Ishikawa (cell line): ENCODE measurements at regions not wholly inside any gene's neighbourhood (a gene's known extent, or its start where the extent isn't known, plus 50 kb on each side); places are given as distances from the start of the nearest gene placed in this dataset.

Experiments used
- TEAD4 ChIP-seq: IDR thresholded peaks from 2 replicates; pipeline ENCODE4 v1.6.1; 2012
- YY1 ChIP-seq: IDR thresholded peaks from 2 replicates; pipeline ENCODE4 v1.6.1; 2012; ENCODE audit warnings: low read depth
- TF ChIP-seq, protein P1 (sequence below): IDR thresholded peaks from 2 replicates; pipeline ENCODE4 v1.6.1; 2012; ENCODE audit warnings: low read depth, mild to moderate bottlenecking

DNA sequence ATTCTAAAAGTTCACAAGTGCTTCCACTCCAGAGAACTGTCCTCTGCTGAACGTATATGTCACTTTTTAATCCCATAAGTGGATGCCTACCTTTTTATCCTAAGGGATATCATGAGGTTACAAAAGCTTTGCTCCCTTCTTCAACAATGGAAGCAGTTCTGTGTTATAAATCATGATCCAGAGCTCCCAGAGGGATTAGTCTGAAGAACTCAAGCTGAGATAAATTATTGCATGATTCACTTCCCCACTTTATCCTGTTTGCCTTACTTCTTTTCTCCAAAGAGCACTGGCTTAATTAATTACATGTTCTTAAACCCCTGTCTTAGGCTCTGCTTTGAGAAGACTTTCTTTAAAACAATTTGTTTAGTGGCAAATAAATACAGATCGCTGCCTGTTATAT is 246.7 kb downstream of the PCDH17 start:
- TF ChIP-seq YY1 (no peak), TEAD4 (no peak)
- TF ChIP-seq, protein P1, sequence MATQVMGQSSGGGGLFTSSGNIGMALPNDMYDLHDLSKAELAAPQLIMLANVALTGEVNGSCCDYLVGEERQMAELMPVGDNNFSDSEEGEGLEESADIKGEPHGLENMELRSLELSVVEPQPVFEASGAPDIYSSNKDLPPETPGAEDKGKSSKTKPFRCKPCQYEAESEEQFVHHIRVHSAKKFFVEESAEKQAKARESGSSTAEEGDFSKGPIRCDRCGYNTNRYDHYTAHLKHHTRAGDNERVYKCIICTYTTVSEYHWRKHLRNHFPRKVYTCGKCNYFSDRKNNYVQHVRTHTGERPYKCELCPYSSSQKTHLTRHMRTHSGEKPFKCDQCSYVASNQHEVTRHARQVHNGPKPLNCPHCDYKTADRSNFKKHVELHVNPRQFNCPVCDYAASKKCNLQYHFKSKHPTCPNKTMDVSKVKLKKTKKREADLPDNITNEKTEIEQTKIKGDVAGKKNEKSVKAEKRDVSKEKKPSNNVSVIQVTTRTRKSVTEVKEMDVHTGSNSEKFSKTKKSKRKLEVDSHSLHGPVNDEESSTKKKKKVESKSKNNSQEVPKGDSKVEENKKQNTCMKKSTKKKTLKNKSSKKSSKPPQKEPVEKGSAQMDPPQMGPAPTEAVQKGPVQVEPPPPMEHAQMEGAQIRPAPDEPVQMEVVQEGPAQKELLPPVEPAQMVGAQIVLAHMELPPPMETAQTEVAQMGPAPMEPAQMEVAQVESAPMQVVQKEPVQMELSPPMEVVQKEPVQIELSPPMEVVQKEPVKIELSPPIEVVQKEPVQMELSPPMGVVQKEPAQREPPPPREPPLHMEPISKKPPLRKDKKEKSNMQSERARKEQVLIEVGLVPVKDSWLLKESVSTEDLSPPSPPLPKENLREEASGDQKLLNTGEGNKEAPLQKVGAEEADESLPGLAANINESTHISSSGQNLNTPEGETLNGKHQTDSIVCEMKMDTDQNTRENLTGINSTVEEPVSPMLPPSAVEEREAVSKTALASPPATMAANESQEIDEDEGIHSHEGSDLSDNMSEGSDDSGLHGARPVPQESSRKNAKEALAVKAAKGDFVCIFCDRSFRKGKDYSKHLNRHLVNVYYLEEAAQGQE: no peak
